T follicular helper cell (primary cell): ENCODE measurements at regions not wholly inside any gene's neighbourhood (a gene's known extent, or its start where the extent isn't known, plus 50 kb on each side); places are given as distances from the start of the nearest gene placed in this dataset.

Source experiments
- DNase-seq: peaks from one replicate; pipeline ENCODE4 v3.0.0-alpha.2; 2020; ENCODE audit warnings: low read depth

- DNase-seq = no peak
Measured at GRCh38 chr10:9745158-9745557, 1272.5 kb upstream of the CELF2 start.

- DNase-seq = no peak
Measured at GRCh38 chr10:9757176-9757575, 1260.5 kb upstream of the CELF2 start.

GRCh38 chr10:9759596-9759995 lies 1258.1 kb upstream of the CELF2 start:
- no peak for DNase-seq

- DNase-seq = no peak
Measured at GRCh38 chr10:9762966-9763656, 1254.6 kb upstream of the CELF2 start.

- DNase-seq = no peak
Measured at GRCh38 chr10:9766762-9767161, 1250.9 kb upstream of the CELF2 start.

GRCh38 chr10:9781666-9782065 lies 1236.0 kb upstream of the CELF2 start:
- no peak for DNase-seq

- no peak for DNase-seq
Measured at GRCh38 chr10:9786101-9786500, 1231.6 kb upstream of the CELF2 start.

GRCh38 chr10:9786576-9786975 lies 1231.1 kb upstream of the CELF2 start:
- no peak for DNase-seq

- DNase-seq = no peak
Measured at GRCh38 chr10:9789996-9790395, 1227.7 kb upstream of the CELF2 start.

GRCh38 chr10:9792181-9792580 lies 1225.5 kb upstream of the CELF2 start:
- no peak for DNase-seq

GRCh38 chr10:9796564-9796963 lies 1221.1 kb upstream of the CELF2 start:
- DNase-seq = no peak

- DNase-seq = no peak
Measured at GRCh38 chr10:9800011-9800410, 1217.7 kb upstream of the CELF2 start.

- DNase-seq = no peak
Measured at GRCh38 chr10:9800571-9800970, 1217.1 kb upstream of the CELF2 start.

- DNase-seq = no peak
Measured at GRCh38 chr10:9807846-9808245, 1209.8 kb upstream of the CELF2 start.

GRCh38 chr10:9811601-9812000 lies 1206.1 kb upstream of the CELF2 start:
- DNase-seq = no peak

- DNase-seq = no peak
Measured at GRCh38 chr10:9814285-9814864, 1203.3 kb upstream of the CELF2 start.

GRCh38 chr10:9819756-9820494 lies 1197.7 kb upstream of the CELF2 start:
- no peak for DNase-seq

GRCh38 chr10:9823268-9823930 lies 1194.3 kb upstream of the CELF2 start:
- no peak for DNase-seq

- DNase-seq = no peak
Measured at GRCh38 chr10:9824631-9825071, 1193.0 kb upstream of the CELF2 start.

- DNase-seq = no peak
Measured at GRCh38 chr10:9825491-9826018, 1192.1 kb upstream of the CELF2 start.

GRCh38 chr10:9828110-9828509 lies 1189.6 kb upstream of the CELF2 start:
- no peak for DNase-seq

GRCh38 chr10:9833942-9834341 lies 1183.7 kb upstream of the CELF2 start:
- no peak for DNase-seq
